ENCODE measurements at regions not wholly inside any gene's neighbourhood (a gene's known extent, or its start where the extent isn't known, plus 50 kb on each side); places are given as distances from the start of the nearest gene placed in this dataset.

DNA sequence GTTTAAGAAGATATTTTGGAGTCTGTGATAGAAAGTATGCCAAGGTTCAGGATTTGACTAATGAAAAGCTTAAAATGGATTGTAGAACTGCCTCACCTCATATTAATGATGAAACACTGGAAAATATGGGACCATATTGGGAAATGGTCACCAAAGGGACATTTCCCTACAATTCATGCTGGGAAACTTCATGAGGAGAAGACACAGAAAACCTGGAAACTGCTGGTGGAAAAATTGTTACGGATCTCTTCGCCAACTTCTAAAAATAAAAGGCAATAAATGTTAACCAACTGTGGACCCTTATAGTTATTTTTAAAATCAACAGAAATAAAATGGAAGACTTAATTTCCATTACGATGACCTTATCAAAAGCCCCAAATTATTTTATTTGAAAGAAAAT, 97.6 kb upstream of the FRMD4B start:
- no peak for TF ChIP-seq EZH2 (IDR thresholded peaks at IDR 0.05)
- TF ChIP-seq POLR2AphosphoS5 (IDR thresholded peaks at IDR 0.05; ENCODE audit: borderline replicate concordance, low read depth, low read length) = no peak
- TF ChIP-seq FOXP2 (optimal IDR thresholded peaks at IDR 0.05; ENCODE audit: control extremely low read depth, extremely low read length, insufficient read depth) = no peak

Data from SK-N-MC (cell line).